WTC11 (cell line): ENCODE measurements at regions not wholly inside any gene's neighbourhood (a gene's known extent, or its start where the extent isn't known, plus 50 kb on each side); places are given as distances from the start of the nearest gene placed in this dataset.

Experiments used
- ATAC-seq: fragments of 200-7000 bp; cut with Tn5 transposase; 2 replicates; pipeline ENCODE4 v1.10.0; 2021; ENCODE audit warnings: mild to moderate bottlenecking, moderate library complexity
- CTCF ChIA-PET: fragments of 300-600 bp; sonication (Branson Sonifier 250); formaldehyde crosslinking; loops from one replicate; lab custom pipeline; 2021; ENCODE audit warnings: antibody characterized with exemption; lab: Charles Lee
- POLR2A ChIA-PET: fragments of 350-600 bp; sonication (Branson Sonifier 250); formaldehyde crosslinking; loops from one replicate; lab custom pipeline; 2021; ENCODE audit warnings: antibody characterized with exemption; lab: Charles Lee
- DNase-seq: peaks from one replicate; pipeline ENCODE4 v3.0.0; 2021; ENCODE audit warnings: low spot score
- H3K27ac Mint-ChIP-seq: 2 replicates; pipeline ENCODE4 v1.8.0; 2021; ENCODE audit warnings: mixed read lengths
- H3K27me3 Mint-ChIP-seq: 2 replicates; pipeline ENCODE4 v1.8.0; 2021; ENCODE audit warnings: low read depth, mild to moderate bottlenecking, moderate library complexity, mixed read lengths
- H3K36me3 Mint-ChIP-seq: 2 replicates; pipeline ENCODE4 v1.8.0; 2021; ENCODE audit warnings: mixed read lengths
- H3K4me1 Mint-ChIP-seq: 2 replicates; pipeline ENCODE4 v1.8.0; 2022; ENCODE audit warnings: mixed read lengths
- H3K4me3 Mint-ChIP-seq: 2 replicates; pipeline ENCODE4 v1.8.0; 2021; ENCODE audit warnings: mild to moderate bottlenecking, moderate library complexity, mixed read lengths
- H3K9me3 Mint-ChIP-seq: 2 replicates; pipeline ENCODE4 v1.8.0; 2021; ENCODE audit warnings: mixed read lengths
- AFF4 ChIP-seq: sonication (generic); formaldehyde crosslinking; IDR thresholded peaks from 2 replicates; pipeline ENCODE4 v1.8.1; 2023; ENCODE audit warnings: mild to moderate bottlenecking, missing genetic modification reagents, borderline replicate concordance
- E2F1 ChIP-seq: sonication (generic); formaldehyde crosslinking; IDR thresholded peaks from 2 replicates; pipeline ENCODE4 v1.8.0; 2022; ENCODE audit warnings: mild to moderate bottlenecking, missing genetic modification reagents
- ELF4 ChIP-seq: sonication (generic); formaldehyde crosslinking; IDR thresholded peaks from 2 replicates; pipeline ENCODE4 v1.8.1; 2022; ENCODE audit warnings: low read depth, mild to moderate bottlenecking, moderate library complexity, missing genetic modification reagents
- ERG ChIP-seq: fragments of 250-450 bp; sonication (Bioruptor Pico); IDR thresholded peaks from 2 replicates; pipeline ENCODE4 v1.8.0; 2021; ENCODE audit warnings: mild to moderate bottlenecking
- ESRRA ChIP-seq: sonication (generic); formaldehyde crosslinking; IDR thresholded peaks from 2 replicates; pipeline ENCODE4 v1.8.1; 2022; ENCODE audit warnings: mild to moderate bottlenecking, missing genetic modification reagents, borderline replicate concordance
- JAZF1 ChIP-seq: fragments of 250-450 bp; sonication (Bioruptor Pico); IDR thresholded peaks from 2 replicates; pipeline ENCODE4 v1.9.0; 2021; ENCODE audit warnings: moderate library complexity, mild to moderate bottlenecking, inconsistent platforms
- MAX ChIP-seq: sonication (generic); formaldehyde crosslinking; IDR thresholded peaks from 2 replicates; pipeline ENCODE4 v1.8.0; 2022; ENCODE audit warnings: mild to moderate bottlenecking, missing genetic modification reagents
- MLX ChIP-seq: sonication (generic); formaldehyde crosslinking; IDR thresholded peaks from 2 replicates; pipeline ENCODE4 v1.8.1; 2023; ENCODE audit warnings: mild to moderate bottlenecking, missing genetic modification reagents, moderate library complexity
- NR3C1 ChIP-seq: sonication (generic); formaldehyde crosslinking; conservative IDR thresholded peaks from 2 replicates; pipeline ENCODE4 v1.8.1; 2023; ENCODE audit warnings: low read depth, mild to moderate bottlenecking, missing genetic modification reagents
- SOX15 ChIP-seq: fragments of 250-450 bp; sonication (Bioruptor Pico); IDR thresholded peaks from 2 replicates; pipeline ENCODE4 v1.9.0; 2021; ENCODE audit warnings: mild to moderate bottlenecking
- STAT6 ChIP-seq: sonication (generic); formaldehyde crosslinking; conservative IDR thresholded peaks from 2 replicates; pipeline ENCODE4 v1.8.1; 2023; ENCODE audit warnings: mild to moderate bottlenecking, low read depth, missing genetic modification reagents, moderate library complexity
- TEAD4 ChIP-seq: sonication (generic); formaldehyde crosslinking; IDR thresholded peaks from 2 replicates; pipeline ENCODE4 v1.8.0; 2022; ENCODE audit warnings: mild to moderate bottlenecking, missing genetic modification reagents
- ZNF138 ChIP-seq: sonication (generic); formaldehyde crosslinking; conservative IDR thresholded peaks from 2 replicates; pipeline ENCODE4 v1.8.1; 2022; ENCODE audit warnings: mild to moderate bottlenecking, moderate library complexity, missing genetic modification reagents
- ZNF263 ChIP-seq: sonication (generic); formaldehyde crosslinking; IDR thresholded peaks from 2 replicates; pipeline ENCODE4 v1.8.1; 2022; ENCODE audit warnings: low read depth, mild to moderate bottlenecking, moderate library complexity, missing genetic modification reagents
- ZNF423 ChIP-seq: fragments of 250-450 bp; sonication (Bioruptor Pico); IDR thresholded peaks from 2 replicates; pipeline ENCODE4 v2.1.2; 2022; ENCODE audit warnings: mild to moderate bottlenecking, moderate library complexity
- ZNF512 ChIP-seq: sonication (generic); formaldehyde crosslinking; IDR thresholded peaks from 2 replicates; pipeline ENCODE4 v1.8.1; 2022; ENCODE audit warnings: missing genetic modification reagents, borderline replicate concordance

- Mint-ChIP-seq H3K9me3 (peaks cover 6% of the 10 kb centered on the region; the same call in 1 of the 2 replicates), H3K27me3 (no peaks in the 10 kb centered on the region), H3K4me3 (no peak overlapping the region), H3K27ac (no peak overlapping the region)
- DNase-seq, result no peak
- CTCF ChIA-PET, result no interaction called here
- TF ChIP-seq NR3C1 (no peak), ELF4 (CRISPR knock-in tag) (no peak), ERG (no peak)
- TF ChIP-seq, all 79 proteins: peak for 0
- Mint-ChIP-seq H3K36me3 (no peaks in the 10 kb centered on the region), H3K4me1 (peaks cover 29% of the 10 kb centered on the region)
- POLR2A ChIA-PET, result interaction anchor here (0.7 kb wide), 1 partner anchor 1575 kb away, joined by 13 read pairs; no protein-coding TSS in a partner anchor
- peak; percentile 66; the same call in 1 of the 2 replicates for ATAC-seq
Measured at GRCh38 chr18:38487521-38487920, 921.9 kb upstream of the CELF4 start.

GRCh38 chr18:38483326-38483725, 917.7 kb upstream of the CELF4 start:
- ChIA-PET POLR2A (no interaction called here), CTCF (interaction anchor here (0.7 kb wide), 1 partner anchor 54 kb away, joined by 4 read pairs; no protein-coding TSS in a partner anchor)
- Mint-ChIP-seq H3K27me3 (no peaks in the 10 kb centered on the region), H3K4me1 (peaks cover 10% of the 10 kb centered on the region), H3K36me3 (peaks cover 5% of the 10 kb centered on the region; the same call in 1 of the 2 replicates), H3K27ac (no peak overlapping the region), H3K9me3 (peaks cover 20% of the 10 kb centered on the region), H3K4me3 (no peak overlapping the region)
- no peak for DNase-seq
- no peak for ATAC-seq
- TF ChIP-seq MAX (CRISPR knock-in tag) (no peak), NR3C1 (no peak), SOX15 (CRISPR knock-in tag) (no peak), STAT6 (no peak), MLX (CRISPR knock-in tag) (no peak), ZNF423 (CRISPR knock-in tag) (no peak)
- TF ChIP-seq, all 79 proteins: peak for 0

GRCh38 chr18:38481576-38481975, 916.0 kb upstream of the CELF4 start:
- peaks cover 5% of the 10 kb centered on the region; the same call in 1 of the 2 replicates for H3K36me3 Mint-ChIP-seq
- CTCF ChIA-PET, result no interaction called here
- H3K9me3 Mint-ChIP-seq, result peaks cover 29% of the 10 kb centered on the region
- no peaks in the 10 kb centered on the region for H3K4me1 Mint-ChIP-seq
- no peak overlapping the region for H3K27ac Mint-ChIP-seq
- no peak overlapping the region for H3K4me3 Mint-ChIP-seq
- DNase-seq (no peak), ATAC-seq (no peak)
- POLR2A ChIA-PET, result no interaction called here
- no peaks in the 10 kb centered on the region for H3K27me3 Mint-ChIP-seq
- TF ChIP-seq E2F1 (CRISPR knock-in tag) (no peak), ZNF138 (CRISPR knock-in tag) (no peak), TEAD4 (no peak), ZNF512 (CRISPR knock-in tag) (no peak), AFF4 (CRISPR knock-in tag) (no peak), JAZF1 (CRISPR knock-in tag) (no peak), STAT6 (no peak), ESRRA (CRISPR knock-in tag) (no peak), ZNF263 (no peak)
